ENCODE measurements at regions not wholly inside any gene's neighbourhood (a gene's known extent, or its start where the extent isn't known, plus 50 kb on each side); places are given as distances from the start of the nearest gene placed in this dataset.
"Not testable (repeated sequence)": the region's sequence is repeated elsewhere in the genome, so short reads cannot be mapped to it uniquely, and the experiment has no call there.

DNA sequence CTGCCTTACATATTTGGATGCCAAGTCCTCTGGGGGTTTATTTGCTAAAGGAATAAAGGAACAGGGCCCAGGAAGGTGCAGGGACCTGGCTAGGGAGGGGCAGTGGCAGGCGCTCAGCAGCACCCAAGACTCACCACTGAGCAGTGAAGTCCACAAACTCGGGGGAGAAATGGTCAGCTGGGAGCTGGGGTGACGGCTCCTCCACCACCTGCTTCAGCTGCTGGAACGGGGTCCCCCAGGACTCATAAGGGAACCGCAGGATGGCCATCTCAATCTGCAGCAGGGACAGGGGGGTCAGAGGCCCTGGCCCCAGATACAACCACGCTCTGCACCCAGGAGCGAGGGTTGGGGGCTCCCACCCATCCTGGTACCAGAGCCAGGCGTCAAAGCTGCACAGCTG, 83.2 kb downstream of the KCNJ18 start:
- TF ChIP-seq, protein P1, sequence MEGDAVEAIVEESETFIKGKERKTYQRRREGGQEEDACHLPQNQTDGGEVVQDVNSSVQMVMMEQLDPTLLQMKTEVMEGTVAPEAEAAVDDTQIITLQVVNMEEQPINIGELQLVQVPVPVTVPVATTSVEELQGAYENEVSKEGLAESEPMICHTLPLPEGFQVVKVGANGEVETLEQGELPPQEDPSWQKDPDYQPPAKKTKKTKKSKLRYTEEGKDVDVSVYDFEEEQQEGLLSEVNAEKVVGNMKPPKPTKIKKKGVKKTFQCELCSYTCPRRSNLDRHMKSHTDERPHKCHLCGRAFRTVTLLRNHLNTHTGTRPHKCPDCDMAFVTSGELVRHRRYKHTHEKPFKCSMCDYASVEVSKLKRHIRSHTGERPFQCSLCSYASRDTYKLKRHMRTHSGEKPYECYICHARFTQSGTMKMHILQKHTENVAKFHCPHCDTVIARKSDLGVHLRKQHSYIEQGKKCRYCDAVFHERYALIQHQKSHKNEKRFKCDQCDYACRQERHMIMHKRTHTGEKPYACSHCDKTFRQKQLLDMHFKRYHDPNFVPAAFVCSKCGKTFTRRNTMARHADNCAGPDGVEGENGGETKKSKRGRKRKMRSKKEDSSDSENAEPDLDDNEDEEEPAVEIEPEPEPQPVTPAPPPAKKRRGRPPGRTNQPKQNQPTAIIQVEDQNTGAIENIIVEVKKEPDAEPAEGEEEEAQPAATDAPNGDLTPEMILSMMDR (conservative IDR thresholded peaks at IDR 0.05; ENCODE audit: low read length): not testable (repeated sequence)
- not testable (repeated sequence) for TF ChIP-seq EZH2phosphoT487 (IDR thresholded peaks at IDR 0.05; ENCODE audit: borderline replicate concordance, low read depth, low read length)
